ENCODE measurements at regions not wholly inside any gene's neighbourhood (a gene's known extent, or its start where the extent isn't known, plus 50 kb on each side); places are given as distances from the start of the nearest gene placed in this dataset.

GRCh38 chrX:25646156-25646555 is 492.0 kb upstream of the MAGEB18 start:
- dilution Hi-C loops (cut with HindIII; ENCODE audit: low sequenced_read_pairs, unreplicated experiment): no loop called here
- no peaks in the 10 kb centered on the region for H3K27me3 ChIP-seq (ENCODE audit: control insufficient read depth, insufficient read depth, low read length)
- H2AFZ ChIP-seq (replicated peaks; ENCODE audit: low read length, poor library complexity): no peak overlapping the region
- no peaks in the 10 kb centered on the region for H4K20me1 ChIP-seq (ENCODE audit: insufficient read depth, low read length)
- no peaks in the 10 kb centered on the region for H3K9me3 ChIP-seq (ENCODE audit: control insufficient read depth, insufficient read depth, low read length)
- no peak overlapping the region for H3K4me2 ChIP-seq (ENCODE audit: low read depth, low read length)
- H3K27ac ChIP-seq (ENCODE audit: insufficient read depth, low read length): no peak overlapping the region
- no peak overlapping the region for H2BK5ac ChIP-seq (ENCODE audit: low read depth, low read length, poor library complexity, severe bottlenecking)
- no peak overlapping the region for H3K18ac ChIP-seq (ENCODE audit: low read depth, low read length)
- H3K4me1 ChIP-seq (ENCODE audit: control insufficient read depth, insufficient read depth, low read length): no peaks in the 10 kb centered on the region
- no peaks in the 10 kb centered on the region for H3K36me3 ChIP-seq (ENCODE audit: control insufficient read depth, insufficient read depth, low read length)
- intact Hi-C loops (cut with micrococcal nuclease): no loop called here
- DNase-seq: no peak
- no peak overlapping the region for H2BK120ac ChIP-seq (ENCODE audit: low read depth, low read length)
- H4K91ac ChIP-seq (ENCODE audit: insufficient read depth, low read depth, low read length): no peak overlapping the region
- no peak overlapping the region for H2AK5ac ChIP-seq (ENCODE audit: low read depth, low read length)
- TF ChIP-seq RFX5 (IDR thresholded peaks at IDR 0.05; ENCODE audit: low read depth, low read length) (no peak), MXI1 (IDR thresholded peaks at IDR 0.05; ENCODE audit: borderline replicate concordance, low read depth, low read length) (no peak), USF2 (IDR thresholded peaks at IDR 0.05; ENCODE audit: low read depth, low read length) (no peak), FOS (IDR thresholded peaks at IDR 0.05; ENCODE audit: low read depth, low read length) (no peak), MAZ (IDR thresholded peaks at IDR 0.05; ENCODE audit: borderline replicate concordance, low read depth, low read length) (no peak), RAD21 (IDR thresholded peaks at IDR 0.05; ENCODE audit: low read length) (no peak), ELK1 (IDR thresholded peaks at IDR 0.05; ENCODE audit: borderline replicate concordance, low read depth, low read length) (no peak), NFE2L2 (IDR thresholded peaks at IDR 0.05; ENCODE audit: low read depth, low read length) (no peak), MAFK (IDR thresholded peaks at IDR 0.05; ENCODE audit: low read depth, low read length) (no peak), BHLHE40 (IDR thresholded peaks at IDR 0.05; ENCODE audit: low read depth, low read length) (no peak), SMC3 (IDR thresholded peaks at IDR 0.05; ENCODE audit: low read depth, low read length) (no peak), RCOR1 (IDR thresholded peaks at IDR 0.05; ENCODE audit: insufficient replicate concordance, low read length) (no peak), CHD1 (IDR thresholded peaks at IDR 0.05; ENCODE audit: low read depth, low read length) (no peak), POLR2A (IDR thresholded peaks at IDR 0.05; ENCODE audit: low read depth, low read length) (no peak), CEBPB (IDR thresholded peaks at IDR 0.05; ENCODE audit: low read depth, low read length) (no peak)
- H3K79me1 ChIP-seq (ENCODE audit: low read depth in 1 of 2, low read length in 2 of 2): no peaks in the 10 kb centered on the region
- H4K5ac ChIP-seq (ENCODE audit: low read depth, low read length): no peak overlapping the region
- no peak overlapping the region for H3K14ac ChIP-seq (replicated peaks; ENCODE audit: low read depth, low read length)
- BruUV-seq (replicated peaks): no TSS peak
- 71% methylated on average over 3 of the region's 21 CpGs; no CpG with 5 or more reads in 1 of the 2 experiments for WGBS, 2 experiments (ENCODE audit: extremely low coverage in 2 of 2, insufficient read length in 1 of 2)
- H2BK20ac ChIP-seq (ENCODE audit: low read depth, low read length): no peak overlapping the region
- POLR2A ChIA-PET (ENCODE audit: unreplicated experiment): no interaction called here
- CTCF ChIA-PET: interaction anchor here (1.1 kb wide), 1 partner anchor 23 kb away, joined by 3 read pairs; no protein-coding TSS in a partner anchor
- no peak overlapping the region for H2AK9ac ChIP-seq (replicated peaks; ENCODE audit: low read depth, low read length, poor library complexity)
- no peak for ATAC-seq (ENCODE audit: low read depth)
- no peak overlapping the region for H2BK15ac ChIP-seq (ENCODE audit: low read depth, low read length)
- no peak overlapping the region for H3K4ac ChIP-seq (ENCODE audit: low read depth, low read length)
- H3K9ac ChIP-seq (ENCODE audit: low read depth, low read length): no peak overlapping the region
- no peak overlapping the region for H3K4me3 ChIP-seq (ENCODE audit: insufficient read depth, low read depth, low read length)
- in situ Hi-C loops (cut with MboI; ENCODE audit: low sequenced_read_pairs): no loop called here
- H3K56ac ChIP-seq (ENCODE audit: extremely low read depth, insufficient read depth, low read length): no peak overlapping the region
- no peak overlapping the region for H3K23ac ChIP-seq (ENCODE audit: low read depth, low read length)
- no peaks in the 10 kb centered on the region for H3K9me1 ChIP-seq (ENCODE audit: insufficient read depth, low read length)
- no peak overlapping the region for H4K8ac ChIP-seq (ENCODE audit: low read depth in 2 of 2, low read length in 2 of 2)

All from IMR-90 (cell line).